Loucy (cell line): ENCODE measurements at regions not wholly inside any gene's neighbourhood (a gene's known extent, or its start where the extent isn't known, plus 50 kb on each side); places are given as distances from the start of the nearest gene placed in this dataset.

Experiments
- H2AFZ ChIP-seq: fragments of 200-600 bp; sonication (generic); 2 replicates; pipeline ENCODE4 v1.6.0; 2016; ENCODE audit warnings: antibody characterized with exemption, mild to moderate bottlenecking, low read length, moderate library complexity
- H3F3A ChIP-seq: fragments of 200-600 bp; 2 replicates; pipeline ENCODE4 v1.6.0; 2016; ENCODE audit warnings: antibody characterized with exemption, low read depth, mild to moderate bottlenecking
- H3K27me3 ChIP-seq: fragments of 200-600 bp; sonication (generic); 2 replicates; pipeline ENCODE4 v1.6.1; 2014; ENCODE audit warnings: low read length, mild to moderate bottlenecking; ENCODE audit not compliant: insufficient read depth, poor library complexity, severe bottlenecking
- H3K36me3 ChIP-seq: fragments of 200-600 bp; sonication (generic); 2 replicates; pipeline ENCODE4 v1.6.1; 2016; ENCODE audit warnings: low read length; ENCODE audit not compliant: insufficient read depth
- H3K4me1 ChIP-seq: fragments of 200-600 bp; sonication (generic); 2 replicates; pipeline ENCODE4 v1.5.1; 2014; ENCODE audit warnings: low read length, mild to moderate bottlenecking; ENCODE audit not compliant: insufficient read depth, poor library complexity, severe bottlenecking
- H3K4me2 ChIP-seq: fragments of 200-600 bp; sonication (generic); 2 replicates; pipeline ENCODE4 v1.6.0; 2014; ENCODE audit warnings: antibody characterized with exemption, low read length, low read depth, mild to moderate bottlenecking; ENCODE audit not compliant: poor library complexity, severe bottlenecking
- H3K4me3 ChIP-seq: fragments of 200-600 bp; sonication (generic); 2 replicates; pipeline ENCODE4 v1.5.1; 2014; ENCODE audit warnings: low read length, mild to moderate bottlenecking, mixed read lengths; ENCODE audit not compliant: poor library complexity, severe bottlenecking
- H3K79me2 ChIP-seq: fragments of 200-600 bp; sonication (generic); 2 replicates; pipeline ENCODE4 v1.6.1; 2014; ENCODE audit warnings: low read length; ENCODE audit not compliant: insufficient read depth
- H3K9ac ChIP-seq: fragments of 200-600 bp; sonication (generic); 2 replicates; pipeline ENCODE4 v1.6.0; 2014; ENCODE audit warnings: mild to moderate bottlenecking, low read depth, low read length, moderate library complexity; ENCODE audit not compliant: poor library complexity, severe bottlenecking
- H3K9me2 ChIP-seq: fragments of 200-600 bp; sonication (generic); replicated peaks from 2 replicates; pipeline ENCODE4 v1.6.1; 2016; ENCODE audit warnings: low read depth, low read length, mixed read lengths
- H3K9me3 ChIP-seq: fragments of 200-600 bp; sonication (generic); 2 replicates; pipeline ENCODE4 v1.6.1; 2014; ENCODE audit warnings: mild to moderate bottlenecking, antibody characterized with exemption, low read length, low read depth; ENCODE audit not compliant: insufficient read depth
- H4K20me1 ChIP-seq: fragments of 200-600 bp; sonication (generic); 2 replicates; pipeline ENCODE4 v1.6.0; 2014; ENCODE audit warnings: antibody characterized with exemption, low read length, mild to moderate bottlenecking; ENCODE audit not compliant: insufficient read depth, poor library complexity, severe bottlenecking
- CTCF ChIP-seq: fragments of 200-600 bp; sonication (generic); conservative IDR thresholded peaks from 2 replicates; pipeline ENCODE4 v1.5.1; 2014; ENCODE audit warnings: mild to moderate bottlenecking, antibody characterized with exemption, low read length
- EZH2phosphoT487 ChIP-seq: fragments of 200-600 bp; IDR thresholded peaks from 2 replicates; pipeline ENCODE4 v1.6.1; 2018; ENCODE audit warnings: antibody characterized with exemption, mild to moderate bottlenecking, moderate library complexity, borderline replicate concordance

GRCh38 chr20:1825938-1826445 is 69.2 kb upstream of the SIRPA start:
- TF ChIP-seq CTCF (no peak), EZH2phosphoT487 (no peak)
- H4K20me1 ChIP-seq: no peaks in the 10 kb centered on the region
- H3K79me2 ChIP-seq: no peaks in the 10 kb centered on the region
- H3F3A ChIP-seq: no peaks in the 10 kb centered on the region
- no peaks in the 10 kb centered on the region for H3K9me2 ChIP-seq
- no peak overlapping the region for H3K4me3 ChIP-seq
- peaks cover 7% of the 10 kb centered on the region; the same call in 1 of the 2 replicates for H3K9me3 ChIP-seq
- no peak overlapping the region for H3K9ac ChIP-seq
- H3K36me3 ChIP-seq: no peaks in the 10 kb centered on the region
- no peak overlapping the region for H2AFZ ChIP-seq
- H3K4me2 ChIP-seq: no peak overlapping the region
- no peaks in the 10 kb centered on the region for H3K27me3 ChIP-seq
- H3K4me1 ChIP-seq: peaks cover under 1% of the 10 kb centered on the region

GRCh38 chr20:1825507-1825906 is 69.7 kb upstream of the SIRPA start:
- Histone ChIP-seq H3K9ac (no peak overlapping the region), H3K4me2 (no peak overlapping the region), H3K36me3 (no peaks in the 10 kb centered on the region), H3K9me3 (peaks cover 7% of the 10 kb centered on the region; the same call in 1 of the 2 replicates), H3K9me2 (no peaks in the 10 kb centered on the region), H3K27me3 (no peaks in the 10 kb centered on the region), H3K4me3 (no peak overlapping the region), H2AFZ (no peak overlapping the region), H3F3A (no peaks in the 10 kb centered on the region), H3K79me2 (no peaks in the 10 kb centered on the region), H4K20me1 (no peaks in the 10 kb centered on the region), H3K4me1 (no peaks in the 10 kb centered on the region)
- TF ChIP-seq EZH2phosphoT487: no peak
- no peak for TF ChIP-seq CTCF

- Histone ChIP-seq H3K9me3 (peaks cover 7% of the 10 kb centered on the region; the same call in 1 of the 2 replicates), H2AFZ (no peak overlapping the region), H3K79me2 (no peaks in the 10 kb centered on the region), H3K4me1 (no peaks in the 10 kb centered on the region), H3K4me2 (no peak overlapping the region), H3K27me3 (no peaks in the 10 kb centered on the region), H3F3A (no peaks in the 10 kb centered on the region), H3K9me2 (no peaks in the 10 kb centered on the region), H4K20me1 (no peaks in the 10 kb centered on the region), H3K9ac (no peak overlapping the region), H3K4me3 (no peak overlapping the region), H3K36me3 (no peaks in the 10 kb centered on the region)
- TF ChIP-seq CTCF (no peak), EZH2phosphoT487 (no peak)
Observed at GRCh38 chr20:1824834-1825233, 70.4 kb upstream of the SIRPA start.
